ENCODE measurements at regions not wholly inside any gene's neighbourhood (a gene's known extent, or its start where the extent isn't known, plus 50 kb on each side); places are given as distances from the start of the nearest gene placed in this dataset.
A peak's percentile ranks its signal among the peaks of the same experiment; 100 is the strongest.
"Not testable (repeated sequence)": the region's sequence is repeated elsewhere in the genome, so short reads cannot be mapped to it uniquely, and the experiment has no call there.

DNA sequence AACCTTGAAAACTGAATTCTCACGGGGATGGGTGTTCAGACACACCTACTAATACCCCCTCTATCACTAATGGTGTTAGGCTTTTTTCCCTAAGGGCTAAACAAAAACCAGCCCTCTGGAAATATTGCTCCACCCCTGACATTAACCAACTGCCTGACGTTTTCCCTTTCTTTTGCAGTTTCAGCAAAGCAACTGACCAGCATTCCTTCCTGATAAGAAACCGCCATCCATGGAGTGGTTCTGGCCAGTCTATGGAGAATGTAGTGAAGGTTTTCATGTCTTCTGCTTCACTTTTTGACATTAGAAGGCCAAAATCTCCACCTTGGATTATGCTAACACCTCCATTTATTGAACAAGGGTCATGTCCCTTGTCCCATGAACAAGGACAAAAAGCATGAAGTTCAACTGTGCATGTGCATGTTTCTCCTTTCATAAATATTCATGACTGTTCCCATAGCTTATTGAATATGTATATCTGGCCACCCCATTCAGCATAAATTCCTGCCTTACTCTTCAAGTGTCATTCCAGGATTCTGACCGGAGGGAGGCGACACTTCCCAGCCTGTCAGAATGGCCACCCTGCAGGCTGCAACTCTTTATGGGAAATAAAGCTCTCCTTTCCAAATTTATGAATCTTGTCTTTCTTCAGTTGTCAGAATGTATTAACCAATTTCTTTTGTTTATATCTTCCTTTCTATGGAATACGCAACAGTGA lies 314.3 kb downstream of the HHIPL2 start:
- no peak for ATAC-seq

DNA sequence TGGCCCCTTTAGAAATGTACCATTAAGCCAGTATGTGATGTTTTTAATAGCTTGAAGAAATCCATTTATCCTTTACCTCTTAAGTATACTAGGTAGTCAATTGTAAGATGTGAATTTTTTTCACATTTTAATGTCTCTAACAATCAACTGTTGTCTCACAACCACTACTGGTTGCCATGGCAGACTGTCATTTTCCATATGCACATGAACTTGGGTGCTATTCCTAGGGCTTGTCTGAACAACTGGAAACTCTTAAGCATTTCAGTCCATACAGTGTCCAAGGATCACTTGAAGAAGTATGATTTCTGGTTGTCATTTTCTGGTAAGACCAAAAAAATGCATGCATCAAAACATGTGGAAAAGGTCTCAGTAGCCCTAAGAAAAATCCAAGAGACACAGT lies 315.1 kb downstream of the HHIPL2 start:
- ATAC-seq = no peak

DNA sequence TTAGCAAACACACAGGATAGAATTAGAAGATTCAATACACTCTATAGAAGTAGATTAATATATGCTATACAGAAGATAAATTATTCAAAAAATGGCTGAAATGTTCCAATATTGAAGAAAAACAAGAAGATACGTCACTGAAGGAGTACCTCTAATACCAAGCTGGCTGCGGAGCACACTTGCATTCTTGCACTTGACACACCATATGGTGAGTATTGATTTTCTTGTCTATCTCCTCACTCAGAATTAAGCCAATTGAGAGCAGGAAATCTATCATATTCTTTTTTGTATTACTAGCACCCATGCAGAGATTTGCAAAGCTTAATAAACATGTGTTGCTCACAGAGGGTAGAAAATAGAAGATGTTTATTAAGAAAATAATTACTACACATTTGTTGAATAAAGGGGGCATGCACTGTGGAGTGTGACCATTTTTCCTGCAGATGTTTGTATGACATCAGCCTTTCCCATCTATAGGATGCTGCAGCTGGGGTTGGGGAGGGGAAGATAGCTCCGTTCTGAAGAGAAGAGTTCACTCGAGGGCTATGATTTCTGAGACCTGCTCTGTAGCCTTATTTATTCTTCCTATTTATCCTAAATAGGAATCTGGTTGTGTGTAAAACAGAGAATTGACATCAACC lies 318.1 kb downstream of the HHIPL2 start:
- no peak for ATAC-seq

DNA sequence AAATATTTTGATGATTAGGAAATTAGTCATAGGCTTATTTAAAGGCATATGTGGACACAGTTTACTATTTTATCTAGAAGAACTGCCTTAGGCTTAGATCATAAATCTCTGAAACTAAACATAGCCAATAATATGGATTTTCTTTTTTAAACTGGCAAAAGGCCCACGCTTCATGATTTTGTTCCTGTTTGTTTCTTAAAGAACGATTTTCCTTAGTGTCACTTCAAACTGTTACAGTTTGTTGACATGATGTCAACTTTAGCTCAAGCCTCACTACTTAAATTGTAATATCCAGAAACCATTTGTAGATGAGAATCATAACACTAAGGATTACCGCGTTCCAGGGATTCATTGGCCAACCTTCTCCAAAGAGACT lies 322.6 kb downstream of the HHIPL2 start:
- no peak for ATAC-seq

DNA sequence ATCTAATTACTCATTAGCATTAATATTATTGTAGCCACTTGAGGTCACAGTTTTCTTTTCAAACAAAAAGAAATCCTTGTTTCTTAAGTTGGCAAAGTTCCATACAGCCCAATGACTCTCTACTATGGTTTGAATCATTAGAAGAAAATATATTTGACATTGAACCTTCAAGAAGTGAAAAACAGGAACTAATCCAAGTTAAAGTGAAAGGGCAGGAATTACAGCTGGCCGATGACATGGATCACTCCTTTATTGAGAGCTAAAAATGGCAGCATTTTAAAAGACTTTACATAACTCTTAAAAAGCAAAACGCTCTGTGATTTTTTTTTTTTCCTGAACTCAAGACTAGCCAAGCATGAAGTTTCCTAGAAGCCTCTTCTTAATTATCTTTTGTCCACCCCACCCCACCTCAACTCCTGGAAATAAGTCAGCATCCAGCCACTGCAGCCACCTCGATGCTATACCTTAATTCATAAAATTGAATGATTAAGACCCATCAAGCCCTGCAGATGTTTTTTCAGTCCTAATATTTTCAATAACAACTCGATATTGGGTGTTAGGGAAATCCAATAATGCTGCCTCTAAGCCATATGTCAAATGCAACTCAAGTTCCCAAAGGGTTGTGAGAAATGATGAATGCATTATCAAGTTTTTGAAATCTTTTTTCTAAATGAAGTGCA lies 323.1 kb downstream of the HHIPL2 start:
- no peak for ATAC-seq

- no peak for ATAC-seq
Measured at GRCh38 chr1:222224156-222224555, 323.7 kb downstream of the HHIPL2 start.

DNA sequence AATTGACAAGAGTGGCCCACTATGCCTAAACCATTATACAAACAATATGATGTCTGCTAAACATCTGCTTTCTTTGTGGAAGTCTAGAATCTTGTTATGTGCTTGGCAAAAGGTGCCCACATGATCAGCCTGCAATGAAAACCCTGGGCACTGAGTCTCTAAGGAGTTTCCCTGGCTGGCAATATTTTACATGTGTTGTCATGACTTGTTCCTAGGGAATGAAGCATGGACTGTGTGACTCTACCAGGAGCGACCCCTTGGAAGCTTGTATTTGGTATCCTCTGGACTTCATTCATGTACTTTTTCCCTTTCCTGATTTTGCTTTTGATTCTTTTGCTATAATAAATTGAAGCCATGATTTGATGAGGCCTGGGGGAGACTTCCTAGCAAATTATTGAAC lies 324.9 kb downstream of the HHIPL2 start:
- no peak for ATAC-seq

DNA sequence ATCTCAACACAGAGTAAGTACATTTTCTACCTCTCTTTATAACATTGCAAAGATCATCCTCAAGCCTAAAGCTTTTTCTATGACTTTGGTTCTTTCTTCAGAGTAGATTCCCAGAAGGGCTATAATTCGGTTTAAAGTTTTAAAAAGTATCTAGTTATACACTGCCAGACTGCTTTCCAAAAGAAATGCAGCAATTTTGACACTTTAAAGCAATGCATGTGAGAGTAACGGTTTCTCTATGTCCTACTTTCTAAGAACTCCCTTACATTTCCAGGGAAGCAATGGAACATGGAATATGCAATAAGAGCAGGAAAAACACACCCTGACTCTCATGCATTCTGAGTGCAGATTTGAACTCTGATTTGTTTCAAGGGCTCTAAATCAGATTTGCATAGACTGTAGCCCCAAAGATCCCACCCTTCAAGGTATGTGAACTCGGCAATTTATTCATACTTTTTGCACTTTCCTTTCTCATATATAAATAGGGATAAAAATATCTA lies 331.6 kb downstream of the HHIPL2 start:
- ATAC-seq = no peak

DNA sequence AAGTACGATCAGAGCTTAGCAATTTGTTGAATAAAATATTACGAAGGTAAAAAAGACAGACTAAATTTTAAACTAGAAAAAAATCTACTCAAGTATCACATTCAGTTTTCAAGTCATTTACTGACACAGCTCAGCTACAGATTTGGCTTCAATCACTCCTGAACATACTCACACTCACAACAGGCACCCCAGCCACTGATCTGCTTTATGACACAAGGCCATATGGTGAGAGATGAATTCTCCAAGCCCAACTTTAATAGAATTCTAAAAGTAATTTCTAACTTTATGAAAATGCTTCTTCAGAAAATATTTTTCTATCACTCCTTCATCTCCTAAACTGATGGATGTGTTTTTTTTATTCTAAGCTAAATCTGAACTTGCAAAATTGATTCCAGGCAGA lies 337.1 kb downstream of the HHIPL2 start:
- no peak for ATAC-seq

GRCh38 chr1:222204475-222204874 lies 343.4 kb downstream of the HHIPL2 start:
- ATAC-seq = no peak

GRCh38 chr1:222202831-222203230 lies 345.1 kb downstream of the HHIPL2 start:
- ATAC-seq = no peak

DNA sequence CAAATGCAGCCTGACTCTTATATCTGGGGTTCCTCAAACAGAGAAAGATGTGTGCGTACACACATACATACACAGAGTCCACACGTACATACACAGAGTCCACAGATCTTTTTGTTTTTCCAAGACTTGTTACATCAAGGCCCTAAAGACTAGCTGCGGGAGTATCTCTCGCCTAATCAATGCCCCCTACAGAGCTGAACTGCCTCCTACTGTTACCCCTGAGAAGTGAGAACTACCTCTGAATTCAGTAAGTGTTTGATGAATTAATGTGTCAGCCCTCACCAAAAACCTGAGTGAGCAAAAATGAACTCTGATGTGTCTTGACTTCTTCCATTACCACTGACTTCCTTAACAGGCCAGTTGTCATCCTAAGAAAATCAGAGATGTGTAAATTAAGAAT lies 351.2 kb downstream of the HHIPL2 start:
- no peak for ATAC-seq

GRCh38 chr1:222196288-222196687 lies 351.6 kb downstream of the HHIPL2 start:
- ATAC-seq = no peak

DNA sequence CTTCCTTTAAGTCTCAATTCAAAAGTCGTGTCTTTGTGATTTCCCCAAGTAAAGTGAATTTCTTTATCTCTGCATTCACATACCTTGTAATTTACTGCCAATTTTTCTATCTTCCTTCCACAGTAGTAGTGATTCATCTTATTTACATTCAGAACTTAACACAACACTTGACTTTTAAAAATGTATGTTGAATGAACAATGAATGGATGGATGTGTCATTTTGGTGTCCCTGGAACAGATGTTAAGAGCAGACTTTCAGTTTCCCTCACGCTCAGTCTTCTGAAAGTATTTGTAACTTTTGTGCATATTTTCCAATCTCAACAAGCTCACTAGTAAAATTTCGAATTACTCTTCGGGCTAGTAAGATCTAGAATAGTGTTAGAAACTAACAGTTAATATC lies 352.0 kb downstream of the HHIPL2 start:
- ATAC-seq = peak; percentile 46 to 67

GRCh38 chr1:222189218-222189617 lies 358.7 kb downstream of the HHIPL2 start:
- ATAC-seq = no peak

DNA sequence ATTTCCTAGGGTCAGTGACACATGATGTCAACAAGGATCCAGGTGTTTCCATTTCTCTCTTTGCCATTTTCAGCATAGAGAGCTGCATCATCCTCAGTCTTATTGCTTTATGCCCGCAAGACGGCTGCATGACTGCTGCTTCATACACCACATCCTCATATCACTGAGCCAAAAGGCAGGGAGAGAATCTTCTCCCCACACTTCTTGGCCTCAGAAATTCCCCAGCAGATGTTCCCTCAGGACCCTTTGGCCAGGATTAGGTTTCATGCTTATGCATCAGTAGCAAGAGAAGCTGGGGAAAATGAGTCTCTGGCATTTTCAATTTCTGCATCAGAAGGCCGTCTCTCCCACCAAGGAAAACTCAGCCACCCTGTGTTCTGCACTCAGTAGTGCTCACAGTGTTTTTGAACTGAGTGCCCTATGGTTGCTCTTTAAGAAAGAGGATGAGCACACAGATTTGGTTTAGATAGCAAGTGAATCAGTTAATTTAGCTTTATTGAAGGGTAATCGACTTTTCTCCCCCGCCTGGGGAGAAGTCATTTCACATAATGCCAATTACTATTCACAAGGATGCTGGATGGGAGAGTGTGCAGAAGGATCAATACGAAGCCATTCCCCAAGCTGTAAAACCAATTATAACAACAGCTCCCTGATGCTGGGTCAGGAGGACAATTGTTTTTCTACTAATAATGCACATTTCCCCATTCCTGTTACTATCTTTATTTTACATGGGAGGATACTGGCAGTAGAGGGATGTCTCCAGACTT lies 360.2 kb downstream of the HHIPL2 start:
- ATAC-seq = no peak

GRCh38 chr1:222182641-222183040 lies 365.3 kb downstream of the HHIPL2 start:
- ATAC-seq = no peak

DNA sequence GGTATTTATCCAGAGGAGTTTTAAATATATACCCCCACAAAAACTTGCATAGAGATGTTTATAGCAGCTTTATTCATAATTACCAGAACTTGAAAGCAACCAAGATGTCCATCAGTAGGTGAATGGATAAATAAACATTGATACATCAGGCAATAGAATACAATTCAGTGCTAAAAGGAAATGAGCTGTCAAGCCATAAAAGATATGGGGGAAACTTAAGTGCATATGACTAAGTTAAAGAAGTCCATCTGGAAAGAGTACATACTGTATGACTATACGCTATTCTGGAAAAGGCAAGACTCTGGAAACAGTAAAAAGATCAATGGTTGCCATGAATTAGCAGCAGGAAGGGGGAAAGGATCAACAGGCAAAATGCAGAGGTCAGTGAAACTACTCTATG lies 366.7 kb downstream of the HHIPL2 start:
- ATAC-seq = no peak

GRCh38 chr1:222177496-222177895 lies 370.4 kb downstream of the HHIPL2 start:
- ATAC-seq = not testable (repeated sequence)

DNA sequence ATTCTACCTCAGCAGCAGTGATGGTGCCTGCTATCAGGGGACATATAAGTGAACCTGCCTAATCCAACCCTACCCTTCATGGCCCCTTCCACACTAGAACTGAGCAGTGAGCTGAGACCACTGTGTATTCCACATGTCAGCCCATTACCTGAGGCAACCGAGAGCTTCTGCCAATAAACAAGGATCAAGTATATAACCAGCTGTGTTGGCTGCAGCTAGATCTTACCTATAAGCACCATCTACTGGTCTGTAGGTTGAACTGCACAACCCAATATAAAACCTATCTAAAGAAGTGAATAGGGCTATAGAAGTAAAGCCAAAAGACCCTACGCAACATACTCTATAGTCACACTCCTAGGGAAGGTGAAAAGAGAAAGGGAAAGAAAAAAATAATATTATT lies 376.9 kb downstream of the HHIPL2 start:
- ATAC-seq = no peak

DNA sequence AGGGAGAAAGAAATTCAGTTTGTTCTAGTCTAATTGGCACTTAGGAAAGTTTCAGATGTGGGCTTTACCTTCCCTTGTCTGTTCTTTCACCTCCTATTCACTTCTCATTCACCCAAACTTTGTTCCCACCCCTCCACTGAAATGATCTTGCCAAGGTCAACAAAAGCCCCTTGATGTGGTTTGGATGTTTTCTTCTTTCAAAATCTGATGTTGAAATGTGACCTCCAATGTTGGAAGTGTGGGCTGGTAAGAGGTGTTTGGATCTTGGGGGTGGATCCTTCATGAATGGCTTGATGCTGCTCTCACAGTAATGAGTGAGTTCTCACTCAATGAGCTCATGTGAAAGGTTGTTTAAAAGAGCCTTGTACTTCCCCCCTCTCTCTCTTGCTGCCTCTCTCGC lies 379.3 kb downstream of the HHIPL2 start:
- no peak for ATAC-seq

- ATAC-seq = no peak
Measured at GRCh38 chr1:222167896-222168295, 380.0 kb downstream of the HHIPL2 start.

DNA sequence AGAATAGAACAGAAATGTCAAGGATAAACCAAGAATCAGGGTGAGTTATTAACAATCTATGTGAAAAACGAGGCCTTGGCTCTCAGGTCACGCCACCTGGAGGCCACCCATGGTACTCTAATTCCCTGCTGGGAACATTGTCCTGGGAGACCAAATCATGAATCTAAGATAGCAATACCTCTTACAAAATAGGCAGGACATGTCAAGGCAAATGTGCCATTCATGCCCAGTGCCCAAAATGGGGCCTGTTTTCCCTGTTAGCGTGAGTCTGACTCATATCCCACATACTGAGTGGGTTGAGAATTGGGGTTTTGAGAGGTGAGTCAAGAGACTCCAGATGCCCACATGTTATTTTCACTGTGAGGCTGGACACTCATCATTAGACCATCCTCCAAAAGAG lies 380.8 kb downstream of the HHIPL2 start:
- ATAC-seq = peak in 1 of 2 donors; percentile 56
